Smooth muscle cell (in vitro differentiated cells): ENCODE measurements at regions not wholly inside any gene's neighbourhood (a gene's known extent, or its start where the extent isn't known, plus 50 kb on each side); places are given as distances from the start of the nearest gene placed in this dataset.

ENCODE experiments used
- DNase-seq: peaks from one replicate; lab custom pipeline; 2025; ENCODE audit not compliant: unreplicated experiment; lab: John Stamatoyannopoulos, UW
- H2AFZ ChIP-seq: fragments of 200-600 bp; sonication (generic); 2 replicates; pipeline ENCODE4 v1.6.0; 2016; ENCODE audit warnings: antibody characterized with exemption, low read depth, mild to moderate bottlenecking
- H3F3A ChIP-seq: fragments of 200-600 bp; sonication (generic); 2 replicates; pipeline ENCODE4 v1.6.0; 2017; ENCODE audit warnings: antibody characterized with exemption, low read depth
- H3K27ac ChIP-seq: fragments of 200-600 bp; sonication (generic); 2 replicates; pipeline ENCODE4 v1.5.1; 2016; ENCODE audit warnings: low read depth, mild to moderate bottlenecking
- H3K27me3 ChIP-seq: fragments of 200-600 bp; sonication (generic); 2 replicates; pipeline ENCODE4 v1.6.1; 2016; ENCODE audit warnings: low read depth, mild to moderate bottlenecking
- H3K36me3 ChIP-seq: fragments of 200-600 bp; sonication (generic); 2 replicates; pipeline ENCODE4 v1.5.1; 2016; ENCODE audit warnings: low read depth
- H3K4me1 ChIP-seq: fragments of 200-600 bp; sonication (generic); 2 replicates; pipeline ENCODE4 v1.5.1; 2016; ENCODE audit warnings: low read depth
- H3K4me2 ChIP-seq: fragments of 200-600 bp; sonication (generic); 2 replicates; pipeline ENCODE4 v1.6.0; 2016; ENCODE audit warnings: mild to moderate bottlenecking
- H3K4me3 ChIP-seq: fragments of 200-600 bp; sonication (generic); 2 replicates; pipeline ENCODE4 v1.5.1; 2016; ENCODE audit warnings: mild to moderate bottlenecking
- H3K79me2 ChIP-seq: fragments of 200-600 bp; sonication (generic); 2 replicates; pipeline ENCODE4 v1.6.0; 2016; ENCODE audit warnings: low read depth, mild to moderate bottlenecking
- H3K9ac ChIP-seq: fragments of 200-600 bp; sonication (generic); 2 replicates; pipeline ENCODE4 v1.6.0; 2016; ENCODE audit warnings: low read depth
- H3K9me3 ChIP-seq: fragments of 200-600 bp; sonication (generic); replicated peaks from 2 replicates; pipeline ENCODE4 v1.5.1; 2016; ENCODE audit warnings: low read depth
- H4K20me1 ChIP-seq: fragments of 200-600 bp; sonication (generic); 2 replicates; pipeline ENCODE4 v1.6.0; 2016; ENCODE audit warnings: low read depth
- WGBS: methylation state at CpG from one replicate; pipeline ENCODE4 v1.1.7; 2016; ENCODE audit warnings: low lambda C conversion rate; 5-methylcytosine and 5-hydroxymethylcytosine counted together
- TF ChIP-seq, protein P1 (sequence below): fragments of 200-600 bp; sonication (generic); IDR thresholded peaks from 2 replicates; pipeline ENCODE4 v1.5.1; 2017; ENCODE audit warnings: borderline replicate concordance, mild to moderate bottlenecking, antibody characterized with exemption; ENCODE audit not compliant: insufficient read depth, poor library complexity, severe bottlenecking

DNA sequence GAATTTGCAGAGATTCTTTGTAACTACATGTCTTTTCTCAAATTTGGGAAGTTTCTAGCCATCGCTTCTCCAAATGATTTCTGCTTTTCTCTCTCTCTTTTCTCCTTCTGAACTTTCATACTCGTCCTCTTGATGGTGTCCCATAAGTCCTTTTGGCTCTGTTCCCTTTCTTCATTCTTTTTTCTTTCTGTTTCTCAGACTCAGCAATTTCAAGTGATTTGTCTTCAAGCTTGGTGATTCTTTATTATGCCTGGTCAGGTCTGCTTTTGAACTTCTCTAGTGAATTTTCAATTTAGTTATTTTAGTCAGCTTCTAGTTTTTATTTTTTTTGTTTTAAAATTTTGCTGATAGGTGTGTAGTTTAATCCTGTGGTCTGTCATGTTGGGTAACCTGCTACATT is 57.6 kb upstream of the EEF1E1 start:
- Histone ChIP-seq H3K27me3 (no peaks in the 10 kb centered on the region), H3K36me3 (no peaks in the 10 kb centered on the region), H3K4me1 (no peaks in the 10 kb centered on the region), H3K4me3 (no peak overlapping the region), H3K79me2 (no peaks in the 10 kb centered on the region), H4K20me1 (no peaks in the 10 kb centered on the region), H2AFZ (no peak overlapping the region), H3K4me2 (no peak overlapping the region), H3K9ac (no peak overlapping the region), H3K9me3 (no peaks in the 10 kb centered on the region), H3F3A (no peaks in the 10 kb centered on the region), H3K27ac (no peak overlapping the region)
- WGBS, result 82% methylated on average over 2 of the region's 2 CpGs
- no peak for DNase-seq
- TF ChIP-seq, protein P1, sequence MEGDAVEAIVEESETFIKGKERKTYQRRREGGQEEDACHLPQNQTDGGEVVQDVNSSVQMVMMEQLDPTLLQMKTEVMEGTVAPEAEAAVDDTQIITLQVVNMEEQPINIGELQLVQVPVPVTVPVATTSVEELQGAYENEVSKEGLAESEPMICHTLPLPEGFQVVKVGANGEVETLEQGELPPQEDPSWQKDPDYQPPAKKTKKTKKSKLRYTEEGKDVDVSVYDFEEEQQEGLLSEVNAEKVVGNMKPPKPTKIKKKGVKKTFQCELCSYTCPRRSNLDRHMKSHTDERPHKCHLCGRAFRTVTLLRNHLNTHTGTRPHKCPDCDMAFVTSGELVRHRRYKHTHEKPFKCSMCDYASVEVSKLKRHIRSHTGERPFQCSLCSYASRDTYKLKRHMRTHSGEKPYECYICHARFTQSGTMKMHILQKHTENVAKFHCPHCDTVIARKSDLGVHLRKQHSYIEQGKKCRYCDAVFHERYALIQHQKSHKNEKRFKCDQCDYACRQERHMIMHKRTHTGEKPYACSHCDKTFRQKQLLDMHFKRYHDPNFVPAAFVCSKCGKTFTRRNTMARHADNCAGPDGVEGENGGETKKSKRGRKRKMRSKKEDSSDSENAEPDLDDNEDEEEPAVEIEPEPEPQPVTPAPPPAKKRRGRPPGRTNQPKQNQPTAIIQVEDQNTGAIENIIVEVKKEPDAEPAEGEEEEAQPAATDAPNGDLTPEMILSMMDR, result no peak

DNA sequence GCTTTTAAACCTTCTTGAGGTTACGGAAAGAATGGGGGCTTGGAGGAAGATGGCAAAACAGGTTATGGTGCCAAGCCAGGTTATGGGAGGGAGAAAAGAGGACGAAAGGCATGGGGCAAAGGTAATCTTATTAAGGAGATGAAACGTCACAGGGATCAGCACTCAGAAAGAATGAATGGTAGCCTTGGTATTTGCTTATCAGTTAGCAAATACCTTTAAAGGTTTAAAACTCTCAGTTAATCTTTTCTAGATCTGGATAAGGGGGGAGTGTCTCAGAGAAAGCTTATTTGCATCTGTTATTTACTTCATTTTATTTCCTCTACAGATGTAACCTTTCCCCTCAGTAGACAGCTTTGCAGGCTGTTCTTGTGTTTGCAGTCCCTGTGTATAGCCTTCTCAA is 55.5 kb upstream of the EEF1E1 start:
- Histone ChIP-seq H3F3A (no peaks in the 10 kb centered on the region), H3K4me1 (no peaks in the 10 kb centered on the region), H3K9ac (no peak overlapping the region), H3K36me3 (no peaks in the 10 kb centered on the region), H3K27me3 (no peaks in the 10 kb centered on the region), H2AFZ (no peak overlapping the region), H3K4me2 (no peak overlapping the region), H3K9me3 (no peaks in the 10 kb centered on the region), H3K4me3 (peak overlapping the region; percentile 14), H3K27ac (no peak overlapping the region), H4K20me1 (no peaks in the 10 kb centered on the region), H3K79me2 (no peaks in the 10 kb centered on the region)
- 49% methylated on average over 3 of the region's 3 CpGs for WGBS
- DNase-seq, result no peak
- TF ChIP-seq, protein P1, result no peak

DNA sequence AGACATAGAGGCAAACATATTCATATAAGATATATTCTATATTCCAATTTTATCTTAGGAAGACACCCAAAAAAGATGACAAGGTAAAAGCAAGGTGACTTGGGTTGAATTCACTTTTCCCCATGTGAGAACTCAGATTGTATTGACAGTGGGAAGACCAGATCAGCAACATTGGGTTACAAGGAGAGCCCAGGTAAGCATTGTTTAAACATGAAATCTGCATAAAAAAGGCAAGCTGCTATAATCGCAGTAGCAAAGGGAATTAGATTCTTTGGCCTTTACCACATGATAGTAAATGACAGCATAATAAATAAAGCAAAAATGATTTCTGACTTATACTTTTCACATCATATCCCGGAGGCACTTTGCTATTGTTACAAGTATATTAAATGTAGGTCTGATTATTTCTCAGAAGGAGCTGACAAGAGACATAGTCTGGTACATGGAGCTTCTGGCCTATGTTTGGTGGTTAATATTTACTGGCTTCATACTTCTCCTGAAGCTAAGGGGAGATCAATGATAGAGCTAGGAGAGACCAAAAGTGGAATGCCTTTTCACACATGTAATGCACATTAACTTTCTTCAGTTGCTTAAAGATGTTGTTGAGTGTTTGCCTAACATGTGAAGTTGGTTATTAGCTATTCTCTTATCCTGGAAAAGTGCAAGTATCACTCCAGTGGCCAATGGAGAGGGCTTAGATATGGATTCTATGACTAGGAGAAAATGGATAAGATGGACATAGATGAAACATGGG is 53.1 kb upstream of the EEF1E1 start:
- no peak overlapping the region for H3K4me2 ChIP-seq
- H3K36me3 ChIP-seq, result no peaks in the 10 kb centered on the region
- H3K27ac ChIP-seq, result no peak overlapping the region
- no peak overlapping the region for H3K9ac ChIP-seq
- H3K4me1 ChIP-seq, result no peaks in the 10 kb centered on the region
- H4K20me1 ChIP-seq, result no peaks in the 10 kb centered on the region
- TF ChIP-seq, protein P1, result no peak
- DNase-seq, result no peak
- no peak overlapping the region for H2AFZ ChIP-seq
- H3K9me3 ChIP-seq, result no peaks in the 10 kb centered on the region
- no peak overlapping the region for H3K4me3 ChIP-seq
- H3F3A ChIP-seq, result no peaks in the 10 kb centered on the region
- WGBS, result 74% methylated on average over 2 of the region's 2 CpGs
- H3K27me3 ChIP-seq, result no peaks in the 10 kb centered on the region
- no peaks in the 10 kb centered on the region for H3K79me2 ChIP-seq
